Erythroblast (primary cell): ENCODE measurements at regions not wholly inside any gene's neighbourhood (a gene's known extent, or its start where the extent isn't known, plus 50 kb on each side); places are given as distances from the start of the nearest gene placed in this dataset.

Source experiments
- GATA1 ChIP-seq: IDR thresholded peaks from 2 replicates; pipeline ENCODE4 v1.6.1; 2011; ENCODE audit warnings: low read depth, mild to moderate bottlenecking, control low read depth, low read length, moderate library complexity
- POLR2A ChIP-seq: IDR thresholded peaks from 2 replicates; pipeline ENCODE4 v1.6.1; 2011; ENCODE audit warnings: mild to moderate bottlenecking, low read length

DNA sequence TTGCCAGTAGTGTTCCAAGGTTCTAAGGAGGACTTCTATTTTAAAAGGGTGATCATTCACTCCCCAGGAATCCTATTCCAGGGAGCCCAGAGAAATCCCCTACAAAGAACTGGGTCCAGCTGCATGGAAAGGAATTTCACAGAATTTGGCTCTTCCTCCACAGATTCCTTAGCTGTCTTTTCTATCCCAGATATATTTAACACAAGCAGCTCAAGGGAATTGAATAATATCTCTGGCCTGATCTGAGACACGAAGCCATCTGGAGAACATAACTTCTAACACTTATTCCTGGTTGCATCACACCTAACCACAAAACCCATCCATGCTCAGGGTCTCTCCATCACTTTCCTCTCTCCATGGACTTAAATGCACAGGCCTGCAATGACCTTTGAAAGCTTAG is 306.7 kb upstream of the ACVR2A start:
- TF ChIP-seq POLR2A (no peak), GATA1 (no peak)
